Neuron (in vitro differentiated cells): ENCODE measurements at regions not wholly inside any gene's neighbourhood (a gene's known extent, or its start where the extent isn't known, plus 50 kb on each side); places are given as distances from the start of the nearest gene placed in this dataset.

ENCODE experiments used
- H2AFZ ChIP-seq: one replicate; pipeline ENCODE4 v1.6.1; 2013; ENCODE audit warnings: low read depth, mild to moderate bottlenecking, inconsistent platforms, low read length, moderate library complexity
- H3K27me3 ChIP-seq: one replicate; pipeline ENCODE4 v1.6.1; 2013; ENCODE audit warnings: low read length; ENCODE audit not compliant: insufficient read depth
- H3K36me3 ChIP-seq: one replicate; pipeline ENCODE4 v1.6.1; 2013; ENCODE audit warnings: low read length; ENCODE audit not compliant: insufficient read depth
- H3K4me1 ChIP-seq: one replicate; pipeline ENCODE4 v1.6.1; 2013; ENCODE audit warnings: low read length; ENCODE audit not compliant: insufficient read depth
- H3K4me3 ChIP-seq: 2 replicates; pipeline ENCODE4 v1.5.1; 2013; ENCODE audit warnings: mild to moderate bottlenecking, low read length, moderate library complexity
- H3K9me3 ChIP-seq: one replicate; pipeline ENCODE4 v1.6.1; 2013; ENCODE audit warnings: low read length

DNA sequence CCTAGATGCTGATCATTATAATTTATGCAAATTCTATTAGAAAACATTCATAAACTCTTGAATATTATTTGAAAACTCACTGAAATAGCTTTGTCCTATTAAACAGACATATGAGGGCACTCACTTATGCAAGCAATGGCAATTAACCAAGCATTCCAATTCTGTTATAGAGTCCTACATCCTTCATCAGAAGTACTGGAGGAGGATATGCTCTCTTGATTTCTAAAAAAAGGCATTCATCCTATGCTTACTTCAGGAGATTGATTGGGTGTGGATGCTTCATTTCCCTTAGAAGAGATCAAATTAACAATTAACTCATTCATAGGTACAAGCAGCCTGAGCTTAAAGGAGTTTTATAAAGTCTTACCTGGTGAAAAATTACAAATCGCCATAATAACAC, 1317.2 kb downstream of the PCDH7 start:
- Histone ChIP-seq H3K4me3 (no peak overlapping the region), H2AFZ (no peak overlapping the region), H3K9me3 (no peaks in the 10 kb centered on the region), H3K4me1 (no peaks in the 10 kb centered on the region), H3K36me3 (no peaks in the 10 kb centered on the region), H3K27me3 (no peaks in the 10 kb centered on the region)

- no peaks in the 10 kb centered on the region for H3K36me3 ChIP-seq
Observed at GRCh38 chr4:32042486-32043247, 1322.5 kb downstream of the PCDH7 start.

GRCh38 chr4:32043248-32043633, 1323.1 kb downstream of the PCDH7 start:
- Histone ChIP-seq H3K27me3 (no peaks in the 10 kb centered on the region), H3K9me3 (no peaks in the 10 kb centered on the region), H3K4me1 (no peaks in the 10 kb centered on the region), H2AFZ (no peak overlapping the region), H3K4me3 (no peak overlapping the region), H3K36me3 (no peaks in the 10 kb centered on the region)

More at GRCh38 chr4:32042486-32043247, 1322.5 kb downstream of the PCDH7 start:
- Histone ChIP-seq H3K4me1 (no peaks in the 10 kb centered on the region), H3K9me3 (no peaks in the 10 kb centered on the region), H3K27me3 (no peaks in the 10 kb centered on the region), H2AFZ (no peak overlapping the region), H3K4me3 (no peak overlapping the region)

DNA sequence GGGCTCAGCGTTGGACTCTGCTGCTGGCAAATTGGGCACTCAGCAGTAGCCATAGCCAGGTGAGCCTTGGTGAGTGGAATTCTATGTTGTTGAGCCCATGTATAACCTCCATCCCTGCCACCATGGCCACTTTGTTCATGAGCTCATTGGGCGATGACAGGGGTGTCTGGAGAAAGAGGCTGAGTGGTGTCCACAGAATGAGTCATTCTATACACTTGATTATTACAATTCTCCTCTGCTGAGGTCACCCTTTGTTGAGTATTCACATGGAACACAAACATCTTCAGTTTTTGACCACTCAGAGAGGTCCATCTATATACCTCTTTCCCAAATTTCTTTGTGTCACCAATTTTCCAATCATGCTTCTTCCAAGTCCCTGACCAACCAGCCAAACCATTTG, 1341.7 kb downstream of the PCDH7 start:
- H3K27me3 ChIP-seq = no peaks in the 10 kb centered on the region
- no peak overlapping the region for H3K4me3 ChIP-seq
- no peaks in the 10 kb centered on the region for H3K4me1 ChIP-seq
- H3K9me3 ChIP-seq = no peaks in the 10 kb centered on the region
- no peaks in the 10 kb centered on the region for H3K36me3 ChIP-seq
- no peak overlapping the region for H2AFZ ChIP-seq

GRCh38 chr4:32073542-32073941, 1353.4 kb downstream of the PCDH7 start:
- H3K36me3 ChIP-seq = no peaks in the 10 kb centered on the region
- no peaks in the 10 kb centered on the region for H3K27me3 ChIP-seq
- no peaks in the 10 kb centered on the region for H3K9me3 ChIP-seq
- H2AFZ ChIP-seq = no peak overlapping the region
- H3K4me1 ChIP-seq = no peaks in the 10 kb centered on the region
- no peak overlapping the region for H3K4me3 ChIP-seq

DNA sequence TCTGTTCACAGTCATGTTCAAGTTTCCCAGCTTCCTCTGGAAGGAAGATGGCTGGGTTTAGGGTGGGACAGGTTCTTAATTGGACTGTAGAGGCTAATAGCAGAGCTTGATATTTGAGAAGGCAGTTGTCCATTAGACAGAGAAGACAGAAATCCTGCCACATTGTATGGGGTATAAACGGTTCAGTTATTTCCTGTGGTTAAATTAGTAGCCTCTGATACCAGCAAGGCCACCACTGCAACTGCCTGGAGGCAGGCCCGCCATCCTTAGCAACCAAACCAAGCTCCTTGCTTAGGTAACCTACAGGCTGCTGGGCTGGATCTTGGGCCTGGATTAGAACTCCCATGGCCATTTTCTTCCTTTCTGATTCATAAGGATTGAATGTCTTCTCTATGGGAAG, 1367.0 kb downstream of the PCDH7 start:
- Histone ChIP-seq H3K9me3 (no peaks in the 10 kb centered on the region), H2AFZ (no peak overlapping the region), H3K4me1 (no peaks in the 10 kb centered on the region), H3K36me3 (no peaks in the 10 kb centered on the region), H3K27me3 (no peaks in the 10 kb centered on the region), H3K4me3 (no peak overlapping the region)

GRCh38 chr4:32094987-32095386, 1374.8 kb downstream of the PCDH7 start:
- H2AFZ ChIP-seq = no peak overlapping the region
- H3K36me3 ChIP-seq = no peaks in the 10 kb centered on the region
- H3K27me3 ChIP-seq = no peaks in the 10 kb centered on the region
- no peaks in the 10 kb centered on the region for H3K4me1 ChIP-seq
- no peak overlapping the region for H3K4me3 ChIP-seq
- no peaks in the 10 kb centered on the region for H3K9me3 ChIP-seq

GRCh38 chr4:32102896-32103295, 1382.7 kb downstream of the PCDH7 start:
- no peaks in the 10 kb centered on the region for H3K9me3 ChIP-seq
- no peaks in the 10 kb centered on the region for H3K27me3 ChIP-seq
- no peaks in the 10 kb centered on the region for H3K36me3 ChIP-seq
- H3K4me1 ChIP-seq = no peaks in the 10 kb centered on the region
- H2AFZ ChIP-seq = no peak overlapping the region
- H3K4me3 ChIP-seq = no peak overlapping the region

DNA sequence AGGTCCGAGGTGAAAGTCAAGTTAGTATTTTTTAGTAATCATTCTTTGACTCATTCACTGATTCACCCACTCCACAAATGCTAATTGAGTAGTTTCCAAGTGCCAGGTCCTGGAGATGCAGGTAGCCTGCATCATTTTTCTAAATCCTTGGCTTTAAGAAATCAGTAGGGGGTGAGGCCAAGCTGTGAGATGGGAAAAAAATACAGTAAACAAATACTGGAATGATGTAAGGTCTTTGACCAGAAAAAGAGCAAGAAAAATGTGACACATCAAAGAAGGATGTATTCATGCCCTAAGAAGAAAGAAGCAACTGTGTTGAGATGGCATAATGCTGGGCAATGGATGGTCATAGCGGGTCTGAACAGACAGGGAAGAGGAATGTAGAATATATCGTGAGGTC, 1386.6 kb downstream of the PCDH7 start:
- Histone ChIP-seq H2AFZ (no peak overlapping the region), H3K4me3 (no peak overlapping the region), H3K36me3 (no peaks in the 10 kb centered on the region), H3K27me3 (no peaks in the 10 kb centered on the region), H3K9me3 (no peaks in the 10 kb centered on the region), H3K4me1 (no peaks in the 10 kb centered on the region)

- no peak overlapping the region for H2AFZ ChIP-seq
- H3K36me3 ChIP-seq = no peaks in the 10 kb centered on the region
- no peaks in the 10 kb centered on the region for H3K27me3 ChIP-seq
- no peaks in the 10 kb centered on the region for H3K4me1 ChIP-seq
- no peak overlapping the region for H3K4me3 ChIP-seq
- no peaks in the 10 kb centered on the region for H3K9me3 ChIP-seq
Observed at GRCh38 chr4:32112891-32113290, 1392.7 kb downstream of the PCDH7 start.

GRCh38 chr4:32117693-32118092, 1397.5 kb downstream of the PCDH7 start:
- no peaks in the 10 kb centered on the region for H3K36me3 ChIP-seq
- H3K9me3 ChIP-seq = no peaks in the 10 kb centered on the region
- H3K4me3 ChIP-seq = no peak overlapping the region
- no peaks in the 10 kb centered on the region for H3K27me3 ChIP-seq
- no peaks in the 10 kb centered on the region for H3K4me1 ChIP-seq
- H2AFZ ChIP-seq = no peak overlapping the region

GRCh38 chr4:32119907-32120306, 1399.7 kb downstream of the PCDH7 start:
- Histone ChIP-seq H2AFZ (no peak overlapping the region), H3K4me3 (no peak overlapping the region), H3K9me3 (no peaks in the 10 kb centered on the region), H3K4me1 (no peaks in the 10 kb centered on the region), H3K27me3 (no peaks in the 10 kb centered on the region), H3K36me3 (no peaks in the 10 kb centered on the region)

GRCh38 chr4:32128549-32128948, 1408.4 kb downstream of the PCDH7 start:
- Histone ChIP-seq H3K4me3 (no peak overlapping the region), H3K36me3 (no peaks in the 10 kb centered on the region), H3K4me1 (no peaks in the 10 kb centered on the region), H2AFZ (no peak overlapping the region), H3K27me3 (no peaks in the 10 kb centered on the region), H3K9me3 (no peaks in the 10 kb centered on the region)

- no peak overlapping the region for H2AFZ ChIP-seq
- no peaks in the 10 kb centered on the region for H3K4me1 ChIP-seq
- no peak overlapping the region for H3K4me3 ChIP-seq
- no peaks in the 10 kb centered on the region for H3K36me3 ChIP-seq
- H3K27me3 ChIP-seq = no peaks in the 10 kb centered on the region
- no peaks in the 10 kb centered on the region for H3K9me3 ChIP-seq
Observed at GRCh38 chr4:32129967-32130366, 1409.8 kb downstream of the PCDH7 start.
